GM12878 (cell line): ENCODE measurements at regions not wholly inside any gene's neighbourhood (a gene's known extent, or its start where the extent isn't known, plus 50 kb on each side); places are given as distances from the start of the nearest gene placed in this dataset.

Experiments used
- ATAC-seq: fragments of 200-7000 bp; cut with Tn5 transposase; 3 replicates; pipeline ENCODE4 v1.9.1; 2020; ENCODE audit warnings: mild to moderate bottlenecking, moderate library complexity
- BruUV-seq: library from RNA; stranded (reverse); fragments of 400-500 nt; replicated peaks from 2 replicates; lab custom pipeline; 2021; lab: Mats Ljungman, UMichigan
- CTCF ChIA-PET: fragments of 300-600 bp; sonication (Branson Sonifier 250); formaldehyde crosslinking; extraction: SDS; loops from one replicate; lab custom pipeline; 2021; ENCODE audit warnings: inconsistent platforms; lab: Yijun Ruan, JAX
- POLR2A ChIA-PET: fragments of 350-600 bp; formaldehyde crosslinking; extraction: SDS; loops from one replicate; lab custom pipeline; 2021; ENCODE audit warnings: inconsistent platforms; lab: Charles Lee
- RAD21 ChIA-PET: fragments of 300-600 bp; sonication (Branson Sonifier 250); formaldehyde crosslinking; loops from one replicate; lab custom pipeline; 2023; ENCODE audit warnings: antibody characterized with exemption; ENCODE audit not compliant: unreplicated experiment; lab: Charles Lee
- SMC1A ChIA-PET: fragments of 300-600 bp; sonication (Branson Sonifier 250); formaldehyde crosslinking; loops from one replicate; lab custom pipeline; 2023; ENCODE audit not compliant: unreplicated experiment, uncharacterized antibody; lab: Charles Lee
- DNase-seq: peaks from one replicate; pipeline ENCODE4 v3.0.0-alpha.2; 2011; ENCODE audit warnings: low read depth, low spot score
- FAIRE-seq: peaks from 3 replicates; lab custom pipeline; 2011; peaks lifted over from hg19 to GRCh38; lab: Jason Lieb, UNC
- H2AFZ ChIP-seq: 2 replicates; pipeline ENCODE4 v1.6.0; 2011; ENCODE audit warnings: low read depth, low read length, control low read depth; ENCODE audit not compliant: control insufficient read depth
- H3K27ac ChIP-seq: 2 replicates; pipeline ENCODE4 v1.5.1; 2011; ENCODE audit warnings: control low read depth; ENCODE audit not compliant: control insufficient read depth, insufficient read depth
- H3K27me3 ChIP-seq, 2 experiments: replicated peaks in 1 of 2; 2 replicates each; pipeline versions ENCODE4 v1.6.0 to v1.6.1; 2011; ENCODE audit warnings: low read length in 1 of 2; ENCODE audit not compliant: control insufficient read depth in 2 of 2, insufficient read depth in 2 of 2
- H3K36me3 ChIP-seq, 2 experiments: 2 replicates each; pipeline ENCODE4 v1.5.1; 2011; ENCODE audit warnings: low read length in 1 of 2; ENCODE audit not compliant: control insufficient read depth in 2 of 2, insufficient read depth in 2 of 2
- H3K4me1 ChIP-seq: 2 replicates; pipeline ENCODE4 v1.6.1; 2011; ENCODE audit warnings: mild to moderate bottlenecking, low read length, moderate library complexity, mixed read lengths; ENCODE audit not compliant: control insufficient read depth, insufficient read depth
- H3K4me2 ChIP-seq: 2 replicates; pipeline ENCODE4 v1.6.0; 2011; ENCODE audit warnings: control low read depth; ENCODE audit not compliant: control insufficient read depth, insufficient read depth
- H3K4me3 ChIP-seq: fragments of 200-600 bp; sonication (generic); 2 replicates; pipeline ENCODE4 v1.5.1; 2016
- H3K79me2 ChIP-seq: 2 replicates; pipeline ENCODE4 v1.6.0; 2011; ENCODE audit warnings: low read length; ENCODE audit not compliant: control insufficient read depth, insufficient read depth
- H3K9ac ChIP-seq: 2 replicates; pipeline ENCODE4 v1.8.0; 2011; ENCODE audit warnings: low read length, control low read depth, mixed read lengths; ENCODE audit not compliant: control insufficient read depth, insufficient read depth
- H3K9me3 ChIP-seq: replicated peaks from 3 replicates; pipeline ENCODE4 v1.5.1; 2011; ENCODE audit warnings: mild to moderate bottlenecking, low read length; ENCODE audit not compliant: control insufficient read depth, insufficient read depth
- H4K20me1 ChIP-seq: 2 replicates; pipeline ENCODE4 v1.6.0; 2011; ENCODE audit not compliant: control insufficient read depth, insufficient read depth
- ATF7 ChIP-seq: fragments of 450-650 bp; IDR thresholded peaks from 2 replicates; pipeline ENCODE4 v1.6.1; 2016; ENCODE audit warnings: low read depth, mild to moderate bottlenecking
- BMI1 ChIP-seq: fragments of 450-650 bp; IDR thresholded peaks from 2 replicates; pipeline ENCODE4 v1.6.1; 2016; ENCODE audit warnings: mild to moderate bottlenecking, moderate library complexity, borderline replicate concordance
- CBX3 ChIP-seq: fragments of 200-600 bp; sonication (generic); IDR thresholded peaks from 2 replicates; pipeline ENCODE4 v1.6.1; 2016; ENCODE audit warnings: low read depth, borderline replicate concordance
- EED ChIP-seq: sonication (generic); IDR thresholded peaks from 2 replicates; pipeline ENCODE4 v1.6.1; 2016; ENCODE audit warnings: antibody characterized with exemption, low read depth
- GABPA ChIP-seq: IDR thresholded peaks from 2 replicates; pipeline ENCODE4 v1.6.1; 2014; ENCODE audit warnings: antibody characterized with exemption, low read depth, mild to moderate bottlenecking, inconsistent platforms
- IRF4 ChIP-seq: IDR thresholded peaks from 2 replicates; pipeline ENCODE4 v1.6.1; 2011; ENCODE audit warnings: low read depth, low read length
- MXI1 ChIP-seq: fragments of 150-350 bp; IDR thresholded peaks from 2 replicates; pipeline ENCODE4 v1.6.1; 2011; ENCODE audit warnings: low read depth, mild to moderate bottlenecking, inconsistent platforms, low read length, improper control_type of control experiment
- NR2C2 ChIP-seq: IDR thresholded peaks from 2 replicates; pipeline ENCODE4 v1.6.1; 2011; ENCODE audit warnings: borderline replicate concordance, low read depth; ENCODE audit not compliant: control insufficient read depth, insufficient read length
- RFX5 ChIP-seq: IDR thresholded peaks from 2 replicates; pipeline ENCODE4 v1.6.1; 2011; ENCODE audit warnings: low read depth, low read length, improper control_type of control experiment
- RUNX3 ChIP-seq: IDR thresholded peaks from 2 replicates; pipeline ENCODE4 v1.6.1; 2012; ENCODE audit warnings: low read length, inconsistent platforms
- SMC3 ChIP-seq: IDR thresholded peaks from 2 replicates; pipeline ENCODE4 v1.6.1; 2011; ENCODE audit warnings: low read length, improper control_type of control experiment, borderline replicate concordance
- STAT1 ChIP-seq: fragments of 450-650 bp; conservative IDR thresholded peaks from 2 replicates; pipeline ENCODE4 v1.6.1; 2014; ENCODE audit warnings: antibody characterized with exemption, mild to moderate bottlenecking
- SUZ12 ChIP-seq: fragments of 200-600 bp; sonication (generic); IDR thresholded peaks from one replicate; pipeline ENCODE4 v1.6.1; 2018; ENCODE audit warnings: antibody characterized with exemption, mild to moderate bottlenecking; ENCODE audit not compliant: unreplicated experiment
- TARDBP ChIP-seq: IDR thresholded peaks from 2 replicates; pipeline ENCODE4 v1.6.1; 2016; ENCODE audit warnings: borderline replicate concordance
- WRNIP1 ChIP-seq: IDR thresholded peaks from 2 replicates; pipeline ENCODE4 v1.6.1; 2011; ENCODE audit warnings: low read depth, low read length, improper control_type of control experiment, borderline replicate concordance
- ZSCAN29 ChIP-seq: fragments of 450-650 bp; IDR thresholded peaks from 2 replicates; pipeline ENCODE4 v1.6.1; 2017; ENCODE audit warnings: mild to moderate bottlenecking, moderate library complexity
- WGBS: methylation state at CpG from one replicate; pipeline ENCODE4 v1.1.6; 2016; ENCODE audit warnings: low lambda C conversion rate; ENCODE audit not compliant: insufficient replicate concordance, insufficient coverage; ENCODE audit errors: missing lambda C conversion rate; 5-methylcytosine and 5-hydroxymethylcytosine counted together
- in situ Hi-C: fragments of 300-500 bp; cut with MboI; formaldehyde crosslinking; loops from 9 replicates; pipeline ENCODE4 v1.14.3; 2018; ENCODE audit warnings: mixed read lengths
- intact Hi-C: fragments of 100-400 bp; cut with micrococcal nuclease; formaldehyde crosslinking; loops from one replicate; pipeline ENCODE4 v1.14.2; 2022; ENCODE audit not compliant: unreplicated experiment
- TF ChIP-seq, protein P1 (sequence below): fragments of 450-650 bp; IDR thresholded peaks from 2 replicates; pipeline ENCODE4 v1.6.1; 2017; ENCODE audit warnings: low read depth, mild to moderate bottlenecking, moderate library complexity
- TF ChIP-seq, protein P2 (sequence below): IDR thresholded peaks from 2 replicates; pipeline ENCODE4 v1.6.1; 2012; ENCODE audit warnings: low read depth, low read length, improper control_type of control experiment
- TF ChIP-seq, protein P3 (sequence below): IDR thresholded peaks from 2 replicates; pipeline ENCODE4 v1.6.1; 2011; ENCODE audit warnings: mild to moderate bottlenecking, low read depth, low read length, moderate library complexity; ENCODE audit not compliant: insufficient replicate concordance

DNA sequence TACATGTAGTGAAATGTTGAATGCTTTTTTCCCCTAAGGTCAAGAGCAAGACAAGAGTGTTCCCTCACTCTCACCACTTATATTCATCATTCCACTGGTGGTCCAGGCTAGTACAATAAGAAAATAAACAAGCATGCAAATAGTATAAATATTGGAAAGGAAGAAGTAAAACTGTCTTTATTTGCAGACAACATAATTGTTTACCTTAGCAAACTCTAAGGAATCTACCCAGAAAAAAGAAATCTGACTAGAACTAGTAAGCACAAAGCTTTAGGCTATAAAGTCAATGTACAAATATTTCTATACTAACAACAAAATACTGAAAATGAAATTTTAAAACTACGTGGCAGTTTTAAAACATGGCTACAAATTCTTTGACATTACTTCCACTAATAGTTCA, 101.7 kb downstream of the CYB561 start:
- H2AFZ ChIP-seq: no peak overlapping the region
- no peak for ATAC-seq
- BruUV-seq: no TSS peak
- in situ Hi-C loops: no loop called here
- H3K4me2 ChIP-seq: no peak overlapping the region
- 7% methylated on average over 1 of the region's 1 CpG for WGBS
- H3K36me3 ChIP-seq: no peaks in the 10 kb centered on the region
- no peak overlapping the region for H3K9ac ChIP-seq
- ChIA-PET POLR2A (no interaction called here), SMC1A (no interaction called here), RAD21 (no interaction called here), CTCF (no interaction called here)
- TF ChIP-seq, protein P1, sequence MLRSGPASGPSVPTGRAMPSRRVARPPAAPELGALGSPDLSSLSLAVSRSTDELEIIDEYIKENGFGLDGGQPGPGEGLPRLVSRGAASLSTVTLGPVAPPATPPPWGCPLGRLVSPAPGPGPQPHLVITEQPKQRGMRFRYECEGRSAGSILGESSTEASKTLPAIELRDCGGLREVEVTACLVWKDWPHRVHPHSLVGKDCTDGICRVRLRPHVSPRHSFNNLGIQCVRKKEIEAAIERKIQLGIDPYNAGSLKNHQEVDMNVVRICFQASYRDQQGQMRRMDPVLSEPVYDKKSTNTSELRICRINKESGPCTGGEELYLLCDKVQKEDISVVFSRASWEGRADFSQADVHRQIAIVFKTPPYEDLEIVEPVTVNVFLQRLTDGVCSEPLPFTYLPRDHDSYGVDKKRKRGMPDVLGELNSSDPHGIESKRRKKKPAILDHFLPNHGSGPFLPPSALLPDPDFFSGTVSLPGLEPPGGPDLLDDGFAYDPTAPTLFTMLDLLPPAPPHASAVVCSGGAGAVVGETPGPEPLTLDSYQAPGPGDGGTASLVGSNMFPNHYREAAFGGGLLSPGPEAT: no peak
- TF ChIP-seq CBX3 (no peak), ATF7 (no peak), STAT1 (no peak), EED (no peak), TARDBP (no peak), BMI1 (no peak), SMC3 (no peak)
- DNase-seq: no peak
- FAIRE-seq: no peak
- H3K79me2 ChIP-seq: no peaks in the 10 kb centered on the region
- no peaks in the 10 kb centered on the region for H3K9me3 ChIP-seq
- H3K27me3 ChIP-seq: no peaks in the 10 kb centered on the region
- no peaks in the 10 kb centered on the region for H3K4me1 ChIP-seq
- no peak overlapping the region for H3K27ac ChIP-seq
- no peak overlapping the region for H3K4me3 ChIP-seq
- intact Hi-C loops: no loop called here
- no peaks in the 10 kb centered on the region for H4K20me1 ChIP-seq

DNA sequence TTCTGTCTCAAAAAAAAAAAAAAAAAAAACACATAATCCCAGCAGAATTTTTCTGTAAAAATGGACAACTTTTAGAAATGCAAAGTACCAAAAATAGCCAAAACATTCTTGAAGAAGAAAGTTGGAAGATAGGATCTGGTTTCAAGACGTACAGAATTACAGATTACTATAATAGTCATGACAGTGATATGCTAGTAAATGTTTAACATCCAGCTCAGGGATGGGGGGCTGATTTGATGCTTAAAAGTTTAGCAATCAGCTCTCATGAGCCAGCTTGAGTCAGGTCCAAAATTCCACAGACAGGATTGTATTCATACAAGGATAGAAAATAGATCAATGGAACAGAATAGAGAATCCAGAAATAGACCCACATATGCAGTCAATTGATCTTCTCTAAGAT, 100.5 kb downstream of the CYB561 start:
- WGBS: 4% methylated on average over 1 of the region's 1 CpG
- H3K79me2 ChIP-seq: no peaks in the 10 kb centered on the region
- POLR2A ChIA-PET: no interaction called here
- H3K9ac ChIP-seq: no peak overlapping the region
- no peaks in the 10 kb centered on the region for H3K36me3 ChIP-seq
- H2AFZ ChIP-seq: no peak overlapping the region
- no peaks in the 10 kb centered on the region for H3K4me1 ChIP-seq
- FAIRE-seq (no peak), ATAC-seq (no peak), DNase-seq (no peak)
- H4K20me1 ChIP-seq: no peaks in the 10 kb centered on the region
- H3K9me3 ChIP-seq: no peaks in the 10 kb centered on the region
- RAD21 ChIA-PET: interaction anchor here (0.7 kb wide), 1 partner anchor 636 kb away, joined by 3 read pairs; no protein-coding TSS in a partner anchor
- intact Hi-C loops: no loop called here
- H3K27me3 ChIP-seq: no peaks in the 10 kb centered on the region
- in situ Hi-C loops: no loop called here
- CTCF ChIA-PET: no interaction called here
- no peak overlapping the region for H3K4me2 ChIP-seq
- SMC1A ChIA-PET: no interaction called here
- no TSS peak for BruUV-seq
- H3K4me3 ChIP-seq: no peak overlapping the region
- no peak overlapping the region for H3K27ac ChIP-seq
- no peak for TF ChIP-seq IRF4
- TF ChIP-seq WRNIP1: no peak
- no peak for TF ChIP-seq NR2C2
- TF ChIP-seq, protein P2, sequence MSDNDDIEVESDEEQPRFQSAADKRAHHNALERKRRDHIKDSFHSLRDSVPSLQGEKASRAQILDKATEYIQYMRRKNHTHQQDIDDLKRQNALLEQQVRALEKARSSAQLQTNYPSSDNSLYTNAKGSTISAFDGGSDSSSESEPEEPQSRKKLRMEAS: no peak
- TF ChIP-seq SUZ12: no peak
- TF ChIP-seq, protein P3, sequence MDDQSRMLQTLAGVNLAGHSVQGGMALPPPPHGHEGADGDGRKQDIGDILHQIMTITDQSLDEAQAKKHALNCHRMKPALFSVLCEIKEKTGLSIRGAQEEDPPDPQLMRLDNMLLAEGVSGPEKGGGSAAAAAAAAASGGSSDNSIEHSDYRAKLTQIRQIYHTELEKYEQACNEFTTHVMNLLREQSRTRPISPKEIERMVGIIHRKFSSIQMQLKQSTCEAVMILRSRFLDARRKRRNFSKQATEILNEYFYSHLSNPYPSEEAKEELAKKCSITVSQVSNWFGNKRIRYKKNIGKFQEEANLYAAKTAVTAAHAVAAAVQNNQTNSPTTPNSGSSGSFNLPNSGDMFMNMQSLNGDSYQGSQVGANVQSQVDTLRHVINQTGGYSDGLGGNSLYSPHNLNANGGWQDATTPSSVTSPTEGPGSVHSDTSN: no peak
- TF ChIP-seq RUNX3: no peak
- no peak for TF ChIP-seq RFX5
- no peak for TF ChIP-seq ZSCAN29
- TF ChIP-seq MXI1: no peak
- no peak for TF ChIP-seq GABPA
